Fibroblast of skin of scalp (primary cell): ENCODE measurements at regions not wholly inside any gene's neighbourhood (a gene's known extent, or its start where the extent isn't known, plus 50 kb on each side); places are given as distances from the start of the nearest gene placed in this dataset.
A peak's percentile ranks its signal among the peaks of the same experiment; 100 is the strongest.

Source experiments
- DNase-seq: peaks from one replicate; pipeline ENCODE4 v3.0.0-alpha.2; 2013

- no peak for DNase-seq
Observed at GRCh38 chr19:33900817-33901216, 104.1 kb downstream of the KCTD15 start.

GRCh38 chr19:33902395-33902794 lies 105.7 kb downstream of the KCTD15 start:
- DNase-seq = no peak

- DNase-seq = no peak
Observed at GRCh38 chr19:33902802-33903488, 106.3 kb downstream of the KCTD15 start.

GRCh38 chr19:33903489-33903850 lies 106.8 kb downstream of the KCTD15 start:
- DNase-seq = no peak

GRCh38 chr19:33904681-33905080 lies 108.0 kb downstream of the KCTD15 start:
- DNase-seq = no peak

- no peak for DNase-seq
Observed at GRCh38 chr19:33905473-33905936, 108.8 kb downstream of the KCTD15 start.

GRCh38 chr19:33905937-33906577 lies 109.4 kb downstream of the KCTD15 start:
- DNase-seq = peak; percentile 5

- peak; percentile 14 for DNase-seq
Observed at GRCh38 chr19:33906578-33907335, 110.1 kb downstream of the KCTD15 start.

GRCh38 chr19:33910922-33911321 lies 114.3 kb downstream of the KCTD15 start:
- no peak for DNase-seq

- DNase-seq = no peak
Observed at GRCh38 chr19:33914599-33914998, 117.9 kb downstream of the KCTD15 start.

- no peak for DNase-seq
Observed at GRCh38 chr19:33916792-33917191, 120.1 kb downstream of the KCTD15 start.

GRCh38 chr19:33919291-33919690 lies 122.6 kb downstream of the KCTD15 start:
- no peak for DNase-seq

GRCh38 chr19:33921165-33921564 lies 124.5 kb downstream of the KCTD15 start:
- no peak for DNase-seq

GRCh38 chr19:33926306-33926705 lies 129.6 kb downstream of the KCTD15 start:
- no peak for DNase-seq

- no peak for DNase-seq
Observed at GRCh38 chr19:33927789-33928457, 131.3 kb downstream of the KCTD15 start.

- DNase-seq = no peak
Observed at GRCh38 chr19:33928458-33928950, 131.8 kb downstream of the KCTD15 start.

- DNase-seq = no peak
Observed at GRCh38 chr19:33933931-33934330, 137.3 kb downstream of the KCTD15 start.

GRCh38 chr19:33938821-33939220 lies 142.2 kb downstream of the KCTD15 start:
- no peak for DNase-seq

- no peak for DNase-seq
Observed at GRCh38 chr19:33941133-33941532, 144.5 kb downstream of the KCTD15 start.

- DNase-seq = no peak
Observed at GRCh38 chr19:33946535-33947264, 150.0 kb downstream of the KCTD15 start.

GRCh38 chr19:33947265-33947964 lies 150.7 kb downstream of the KCTD15 start:
- DNase-seq = no peak
